Adrenal gland (tissue), 5 donors: ENCODE measurements at regions not wholly inside any gene's neighbourhood (a gene's known extent, or its start where the extent isn't known, plus 50 kb on each side); places are given as distances from the start of the nearest gene placed in this dataset.

Source experiments
- CTCF ChIP-seq, 6 experiments: fragments of 450-650 bp in 4 of 6; fragments of 200-600 bp in 2 of 6; sonication (generic) in 1 of 6; IDR thresholded peaks; 1 replicate in 5 of 6; 2 replicates in 1 of 6; pipeline versions ENCODE4 v1.5.1 to v1.8.0; 2016 to 2021; ENCODE audit warnings: antibody characterized with exemption in 6 of 6, mild to moderate bottlenecking in 2 of 6, moderate library complexity in 1 of 6
- POLR2A ChIP-seq, 2 donors: fragments of 450-650 bp; IDR thresholded peaks; one replicate each; pipeline ENCODE4 v1.6.1; 2017; ENCODE audit warnings: antibody characterized with exemption in 2 of 2, mild to moderate bottlenecking in 2 of 2, moderate library complexity in 1 of 2
- donor health status: DM: no; HTN: no; CAD: no.

- TF ChIP-seq CTCF (IDR thresholded peaks at IDR 0.05) (no peak), POLR2A (IDR thresholded peaks at IDR 0.05) (no peak)
Observed at GRCh38 chr10:123298583-123298982, 144.4 kb downstream of the BUB3 start.
